SK-N-SH (cell line): ENCODE measurements at regions not wholly inside any gene's neighbourhood (a gene's known extent, or its start where the extent isn't known, plus 50 kb on each side); places are given as distances from the start of the nearest gene placed in this dataset.

ENCODE experiments used
- CTCF ChIA-PET: fragments of 300-600, 350-600 bp; formaldehyde crosslinking; extraction: SDS; loops from one replicate; lab custom pipeline; 2021; lab: Yijun Ruan, JAX
- POLR2A ChIA-PET: fragments of 350-600 bp; sonication (Branson Sonifier 250); formaldehyde crosslinking; extraction: SDS; loops from one replicate; lab custom pipeline; 2020; ENCODE audit warnings: antibody characterized with exemption, inconsistent platforms; lab: Yijun Ruan, JAX
- DNase-seq: peaks from one replicate; pipeline ENCODE4 v3.0.0; 2012
- H2AFZ ChIP-seq: fragments of 200-600 bp; sonication (generic); 2 replicates; pipeline ENCODE4 v1.8.1; 2016; ENCODE audit warnings: antibody characterized with exemption, mild to moderate bottlenecking, low read depth
- H3F3A ChIP-seq: fragments of 200-600 bp; sonication (generic); replicated peaks from 2 replicates; pipeline ENCODE3; 2016; ENCODE audit warnings: antibody characterized with exemption, mild to moderate bottlenecking; ENCODE audit not compliant: insufficient read depth
- H3K27ac ChIP-seq, 2 experiments: fragments of 200-500 bp in 1 of 2; fragments of 200-600 bp in 1 of 2; sonication (Bioruptor generic) in 1 of 2; sonication (generic), shearing (Covaris generic) in 1 of 2; 2 replicates each; pipeline versions ENCODE4 v1.5.1 to v1.6.1; 2014 to 2016; ENCODE audit warnings: low read depth in 2 of 2, inconsistent platforms in 1 of 2, low read length in 1 of 2, mild to moderate bottlenecking in 1 of 2, mixed read lengths in 1 of 2
- H3K27me3 ChIP-seq: fragments of 200-600 bp; sonication (generic), shearing (Covaris generic); 2 replicates; pipeline ENCODE4 v1.6.1; 2016; ENCODE audit warnings: mixed run types; ENCODE audit not compliant: insufficient read depth
- H3K36me3 ChIP-seq, 2 experiments: fragments of 200-500 bp in 1 of 2; fragments of 200-600 bp in 1 of 2; sonication (Bioruptor generic) in 1 of 2; sonication (generic) in 1 of 2; replicated peaks in 1 of 2; 2 replicates each; pipeline versions ENCODE3 to v1.5.1; 2014 to 2016; ENCODE audit warnings: low read length in 1 of 2, mild to moderate bottlenecking in 1 of 2; ENCODE audit not compliant: insufficient read depth in 2 of 2, control insufficient read depth in 1 of 2
- H3K4me1 ChIP-seq, 2 experiments: fragments of 200-500 bp in 1 of 2; fragments of 200-600 bp in 1 of 2; sonication (Bioruptor generic) in 1 of 2; sonication (generic), shearing (Covaris generic) in 1 of 2; 2 replicates each; pipeline versions ENCODE4 v1.5.1 to v1.6.1; 2014 to 2016; ENCODE audit warnings: low read depth in 1 of 2, low read length in 1 of 2, mixed run types in 1 of 2; ENCODE audit not compliant: insufficient read depth in 2 of 2, control insufficient read depth in 1 of 2
- H3K4me2 ChIP-seq: fragments of 200-600 bp; sonication (generic), shearing (Covaris generic); 2 replicates; pipeline ENCODE4 v1.6.1; 2017; ENCODE audit warnings: mixed run types
- H3K4me3 ChIP-seq, 2 experiments: fragments of 200-500 bp in 1 of 2; fragments of 200-600 bp in 1 of 2; sonication (Bioruptor generic) in 1 of 2; sonication (generic), shearing (Covaris generic) in 1 of 2; 2 replicates each; pipeline versions ENCODE4 v1.5.1 to v1.8.1; 2014 to 2016; ENCODE audit warnings: low read depth in 2 of 2, inconsistent platforms in 1 of 2, low read length in 1 of 2, mild to moderate bottlenecking in 1 of 2, mixed read lengths in 1 of 2, moderate library complexity in 1 of 2
- H3K79me2 ChIP-seq: fragments of 200-600 bp; sonication (generic); 2 replicates; pipeline ENCODE4 v1.8.1; 2017; ENCODE audit warnings: mild to moderate bottlenecking; ENCODE audit not compliant: insufficient read depth
- H3K9ac ChIP-seq: fragments of 200-600 bp; sonication (generic); 2 replicates; pipeline ENCODE4 v1.6.1; 2017; ENCODE audit warnings: mixed run types
- H3K9me2 ChIP-seq: fragments of 200-600 bp; sonication (generic); 2 replicates; pipeline ENCODE4 v1.6.1; 2017; ENCODE audit warnings: mixed run types
- H3K9me3 ChIP-seq: fragments of 200-600 bp; sonication (generic); 2 replicates; pipeline ENCODE4 v1.6.1; 2017; ENCODE audit warnings: mixed run types, mild to moderate bottlenecking, moderate library complexity
- H4K20me1 ChIP-seq: fragments of 200-600 bp; sonication (generic); 2 replicates; pipeline ENCODE4 v1.6.1; 2017; ENCODE audit warnings: mild to moderate bottlenecking, mixed run types; ENCODE audit not compliant: insufficient read depth
- CHD2 ChIP-seq: fragments of 150-350 bp; IDR thresholded peaks from 2 replicates; pipeline ENCODE4 v1.6.1; 2018; ENCODE audit warnings: low read length; ENCODE audit not compliant: partially characterized antibody
- CTCF ChIP-seq: fragments of 200-600 bp; sonication (generic); IDR thresholded peaks from 2 replicates; pipeline ENCODE4 v1.6.1; 2017; ENCODE audit warnings: antibody characterized with exemption, mild to moderate bottlenecking, moderate library complexity
- EZH2phosphoT487 ChIP-seq: fragments of 200-600 bp; sonication (generic); IDR thresholded peaks from 2 replicates; pipeline ENCODE4 v1.6.1; 2017; ENCODE audit warnings: low read depth, mixed run types, mild to moderate bottlenecking, antibody characterized with exemption, moderate library complexity, borderline replicate concordance
- FOXJ3 ChIP-seq: sonication (generic); formaldehyde crosslinking; IDR thresholded peaks from 2 replicates; pipeline ENCODE4 v1.5.1; 2020; ENCODE audit warnings: mild to moderate bottlenecking, missing genetic modification reagents
- GATA2 ChIP-seq: sonication (generic); formaldehyde crosslinking; IDR thresholded peaks from 2 replicates; pipeline ENCODE4 v1.5.0; 2020; ENCODE audit warnings: mild to moderate bottlenecking, missing genetic modification reagents
- JUND ChIP-seq: IDR thresholded peaks from 2 replicates; pipeline ENCODE4 v1.4.0; 2012
- MEF2A ChIP-seq: IDR thresholded peaks from 2 replicates; pipeline ENCODE4 v1.4.0; 2012; ENCODE audit warnings: low read depth, borderline replicate concordance
- MXI1 ChIP-seq: IDR thresholded peaks from 2 replicates; pipeline ENCODE4 v1.6.1; 2012; ENCODE audit warnings: mild to moderate bottlenecking, low read depth, low read length, improper control_type of control experiment
- NRF1 ChIP-seq: IDR thresholded peaks from 2 replicates; pipeline ENCODE4 v1.6.1; 2012; ENCODE audit warnings: low read depth, mild to moderate bottlenecking, low read length
- POLR2AphosphoS5 ChIP-seq: IDR thresholded peaks from 2 replicates; pipeline ENCODE4 v1.6.1; 2012; ENCODE audit warnings: low read depth, low read length
- RAD21 ChIP-seq: IDR thresholded peaks from 2 replicates; pipeline ENCODE4 v1.6.1; 2012; ENCODE audit warnings: mild to moderate bottlenecking, low read length
- RXRA ChIP-seq: IDR thresholded peaks from 2 replicates; pipeline ENCODE4 v1.4.0; 2012; ENCODE audit warnings: low read depth, mild to moderate bottlenecking, borderline replicate concordance
- SIN3A ChIP-seq: IDR thresholded peaks from 2 replicates; pipeline ENCODE4 v1.6.1; 2012; ENCODE audit warnings: low read depth, mild to moderate bottlenecking, low read length, moderate library complexity, borderline replicate concordance
- SMC3 ChIP-seq: IDR thresholded peaks from 2 replicates; pipeline ENCODE4 v1.6.1; 2012; ENCODE audit warnings: low read depth, low read length, improper control_type of control experiment
- TEAD4 ChIP-seq: IDR thresholded peaks from 2 replicates; pipeline ENCODE4 v1.4.0; 2012; ENCODE audit warnings: mild to moderate bottlenecking, borderline replicate concordance; ENCODE audit not compliant: insufficient read depth
- YY1 ChIP-seq: IDR thresholded peaks from 2 replicates; pipeline ENCODE4 v1.4.0; 2012; ENCODE audit warnings: low read depth, mild to moderate bottlenecking
- ZBTB33 ChIP-seq: IDR thresholded peaks from 2 replicates; pipeline ENCODE4 v1.4.0; 2012; ENCODE audit warnings: low read depth, borderline replicate concordance
- WGBS: methylation state at CpG from one replicate; pipeline ENCODE4 v1.1.6; 2017; ENCODE audit warnings: low lambda C conversion rate; 5-methylcytosine and 5-hydroxymethylcytosine counted together
- TF ChIP-seq, protein P1 (sequence below): fragments of 150-350 bp; IDR thresholded peaks from 2 replicates; pipeline ENCODE4 v1.6.1; 2017; ENCODE audit warnings: antibody characterized with exemption, low read length, low read depth, borderline replicate concordance
- TF ChIP-seq, protein P2 (sequence below): IDR thresholded peaks from 2 replicates; pipeline ENCODE4 v1.4.0; 2012; ENCODE audit warnings: low read depth

GRCh38 chr4:100130964-100131363, 59.3 kb downstream of the DDIT4L start:
- TF ChIP-seq ZBTB33 (no peak), SMC3 (no peak), TEAD4 (no peak), CTCF (no peak), RAD21 (no peak), EZH2phosphoT487 (no peak), POLR2AphosphoS5 (no peak), FOXJ3 (CRISPR knock-in tag) (no peak), GATA2 (CRISPR knock-in tag) (no peak), MXI1 (no peak), JUND (no peak), SIN3A (no peak), NRF1 (no peak), MEF2A (no peak), YY1 (no peak), RXRA (no peak), CHD2 (no peak)
- TF ChIP-seq, protein P1, sequence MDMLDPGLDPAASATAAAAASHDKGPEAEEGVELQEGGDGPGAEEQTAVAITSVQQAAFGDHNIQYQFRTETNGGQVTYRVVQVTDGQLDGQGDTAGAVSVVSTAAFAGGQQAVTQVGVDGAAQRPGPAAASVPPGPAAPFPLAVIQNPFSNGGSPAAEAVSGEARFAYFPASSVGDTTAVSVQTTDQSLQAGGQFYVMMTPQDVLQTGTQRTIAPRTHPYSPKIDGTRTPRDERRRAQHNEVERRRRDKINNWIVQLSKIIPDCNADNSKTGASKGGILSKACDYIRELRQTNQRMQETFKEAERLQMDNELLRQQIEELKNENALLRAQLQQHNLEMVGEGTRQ, result no peak
- TF ChIP-seq, protein P2, sequence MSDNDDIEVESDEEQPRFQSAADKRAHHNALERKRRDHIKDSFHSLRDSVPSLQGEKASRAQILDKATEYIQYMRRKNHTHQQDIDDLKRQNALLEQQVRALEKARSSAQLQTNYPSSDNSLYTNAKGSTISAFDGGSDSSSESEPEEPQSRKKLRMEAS, result no peak
- CTCF ChIA-PET, result no interaction called here
- H3K9me2 ChIP-seq, result no peaks in the 10 kb centered on the region
- H2AFZ ChIP-seq, result no peak overlapping the region
- H3K27ac ChIP-seq, result peak overlapping the region in 1 of 2 experiments; percentile 13; a peak in 1 of 4 replicates
- H3K4me3 ChIP-seq, result no peak overlapping the region
- no peak overlapping the region for H3K4me2 ChIP-seq
- H4K20me1 ChIP-seq, result no peaks in the 10 kb centered on the region
- DNase-seq, result no peak
- no peaks in the 10 kb centered on the region for H3K27me3 ChIP-seq
- POLR2A ChIA-PET, result no interaction called here
- WGBS, result 80% methylated on average over 1 of the region's 1 CpG
- H3K9ac ChIP-seq, result no peak overlapping the region
- no peaks in the 10 kb centered on the region; a peak in 2 of 4 replicates for H3K4me1 ChIP-seq
- H3K36me3 ChIP-seq, result no peaks in the 10 kb centered on the region
- no peaks in the 10 kb centered on the region for H3F3A ChIP-seq
- H3K79me2 ChIP-seq, result no peaks in the 10 kb centered on the region
- no peaks in the 10 kb centered on the region for H3K9me3 ChIP-seq
